SJSA1 (cell line): ENCODE measurements at regions not wholly inside any gene's neighbourhood (a gene's known extent, or its start where the extent isn't known, plus 50 kb on each side); places are given as distances from the start of the nearest gene placed in this dataset.
"Not testable (repeated sequence)": the region's sequence is repeated elsewhere in the genome, so short reads cannot be mapped to it uniquely, and the experiment has no call there.

Experiments used
- DNase-seq, 2 experiments: peaks; one replicate each; pipeline ENCODE4 v3.0.0-alpha.2; 2015 to 2020; ENCODE audit warnings: low spot score in 2 of 2, low read depth in 1 of 2
- H3K27ac ChIP-seq: fragments of 250-450 bp; sonication (Bioruptor Pico); 2 replicates; pipeline ENCODE4 v1.5.1; 2020; ENCODE audit warnings: mild to moderate bottlenecking, moderate library complexity
- H3K27me3 ChIP-seq: fragments of 250-450 bp; sonication (Bioruptor Pico); replicated peaks from 2 replicates; pipeline ENCODE4 v1.5.1; 2020; ENCODE audit warnings: mild to moderate bottlenecking, moderate library complexity
- H3K36me3 ChIP-seq: fragments of 250-450 bp; sonication (Bioruptor Pico); 2 replicates; pipeline ENCODE4 v1.5.1; 2020; ENCODE audit warnings: mild to moderate bottlenecking
- H3K4me1 ChIP-seq: fragments of 250-450 bp; sonication (Bioruptor Pico); replicated peaks from 2 replicates; pipeline ENCODE4 v1.6.1; 2021; ENCODE audit warnings: mild to moderate bottlenecking
- H3K4me3 ChIP-seq: fragments of 250-450 bp; sonication (Bioruptor Pico); 2 replicates; pipeline ENCODE4 v1.5.1; 2020; ENCODE audit warnings: mild to moderate bottlenecking
- H3K9me3 ChIP-seq: fragments of 250-450 bp; sonication (Bioruptor Pico); replicated peaks from 2 replicates; pipeline ENCODE4 v1.5.1; 2020; ENCODE audit warnings: mild to moderate bottlenecking

DNA sequence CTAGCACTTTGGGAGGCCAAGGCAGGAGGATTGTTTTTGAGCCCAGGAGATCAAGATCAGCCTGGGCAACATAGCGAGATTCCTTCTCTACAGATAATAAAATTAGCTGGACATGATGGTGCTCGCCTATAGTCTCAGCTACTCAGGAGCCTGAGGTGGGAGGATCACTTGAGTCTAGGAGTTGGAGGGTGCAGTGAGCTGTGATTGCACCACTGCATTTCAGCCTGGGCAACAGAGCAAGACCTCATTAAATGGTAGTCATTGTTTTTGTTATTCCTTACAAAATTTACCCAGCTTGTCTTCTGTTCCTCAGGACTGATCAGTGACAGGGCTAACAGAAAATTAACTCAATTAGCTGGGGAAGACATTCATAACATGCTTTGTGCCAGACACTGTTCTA, 104.5 kb downstream of the NDFIP1 start:
- DNase-seq, result no peak
- Histone ChIP-seq H3K4me1 (peaks cover 31% of the 10 kb centered on the region), H3K36me3 (no peaks in the 10 kb centered on the region), H3K4me3 (no peak overlapping the region), H3K27ac (no peak overlapping the region), H3K9me3 (no peaks in the 10 kb centered on the region), H3K27me3 (no peaks in the 10 kb centered on the region)

DNA sequence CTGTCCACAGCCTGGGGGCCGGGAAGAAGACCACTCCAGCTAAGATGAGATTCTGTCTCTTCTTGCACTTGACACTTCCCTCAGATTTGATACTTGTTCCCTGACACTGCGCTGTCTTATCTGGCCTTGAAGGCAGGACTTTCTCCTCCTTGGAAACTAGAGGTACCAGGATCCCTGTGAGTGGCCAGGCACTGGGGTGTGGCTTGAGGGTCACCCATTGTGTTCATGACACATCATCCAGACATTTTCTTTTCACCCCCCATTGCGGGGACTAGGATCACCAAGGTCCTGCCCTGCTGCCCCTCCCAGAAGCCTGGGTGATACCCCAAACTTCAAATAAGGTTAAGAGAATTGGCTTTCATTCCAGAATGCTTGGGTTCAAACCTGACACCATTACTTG, 103.3 kb downstream of the NDFIP1 start:
- H3K4me1 ChIP-seq, result peaks cover 26% of the 10 kb centered on the region
- H3K9me3 ChIP-seq, result no peaks in the 10 kb centered on the region
- no peaks in the 10 kb centered on the region for H3K27me3 ChIP-seq
- DNase-seq, result no peak
- H3K36me3 ChIP-seq, result no peaks in the 10 kb centered on the region
- H3K4me3 ChIP-seq, result no peak overlapping the region
- no peak overlapping the region for H3K27ac ChIP-seq

DNA sequence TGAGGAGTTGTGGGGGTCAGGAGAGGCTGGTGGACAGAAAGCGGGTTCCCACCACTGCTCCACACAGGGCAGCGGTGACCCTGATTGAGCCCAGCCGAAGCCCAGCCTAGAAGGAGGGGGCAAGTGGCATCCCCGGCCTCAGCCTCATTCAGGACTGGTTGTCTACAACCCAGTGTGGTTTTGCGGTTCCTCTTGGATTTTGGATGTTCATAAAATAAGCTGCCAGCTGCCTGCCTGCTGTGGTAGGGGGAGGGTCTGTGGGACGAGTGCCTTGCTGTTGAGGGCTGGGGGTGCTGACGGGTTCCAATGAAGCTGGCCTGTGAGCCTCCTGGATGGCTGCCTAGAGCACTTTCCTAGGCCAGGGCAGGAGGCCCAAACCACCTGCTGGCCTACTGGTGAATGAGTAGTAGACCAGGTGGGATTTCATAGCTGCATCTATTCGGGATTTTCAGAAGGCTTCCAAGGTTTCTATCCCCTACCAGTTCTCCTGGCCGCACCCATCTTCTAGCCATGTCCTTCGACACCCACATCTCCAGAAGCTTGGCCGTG, 102.4 kb downstream of the NDFIP1 start:
- DNase-seq, result no peak
- Histone ChIP-seq H3K4me3 (no peak overlapping the region), H3K27ac (no peak overlapping the region), H3K36me3 (no peaks in the 10 kb centered on the region), H3K4me1 (peaks cover 17% of the 10 kb centered on the region), H3K9me3 (no peaks in the 10 kb centered on the region), H3K27me3 (no peaks in the 10 kb centered on the region)

DNA sequence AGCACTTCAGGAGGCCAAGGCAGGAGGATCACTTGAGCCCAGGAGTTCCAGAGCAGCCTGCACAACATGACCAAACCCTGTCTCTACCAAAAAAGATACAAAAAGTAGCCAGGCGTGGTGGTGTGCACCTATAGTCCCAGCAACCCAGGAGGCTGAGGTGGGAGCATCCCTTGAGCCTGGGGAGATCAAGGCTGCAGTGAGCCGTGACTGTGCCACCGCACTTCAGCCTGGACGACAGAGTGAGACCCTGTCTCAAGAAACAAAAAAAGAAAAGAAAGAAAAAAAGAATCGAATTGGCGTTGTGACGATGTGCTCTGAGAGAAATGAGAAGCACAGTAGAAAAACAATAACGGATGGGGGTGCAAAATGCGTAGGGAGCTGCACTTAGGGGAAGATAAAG, 101.4 kb downstream of the NDFIP1 start:
- Histone ChIP-seq H3K9me3 (no peaks in the 10 kb centered on the region), H3K4me3 (no peak overlapping the region), H3K27ac (no peak overlapping the region), H3K36me3 (no peaks in the 10 kb centered on the region), H3K4me1 (peaks cover 10% of the 10 kb centered on the region), H3K27me3 (no peaks in the 10 kb centered on the region)
- DNase-seq, result no peak

DNA sequence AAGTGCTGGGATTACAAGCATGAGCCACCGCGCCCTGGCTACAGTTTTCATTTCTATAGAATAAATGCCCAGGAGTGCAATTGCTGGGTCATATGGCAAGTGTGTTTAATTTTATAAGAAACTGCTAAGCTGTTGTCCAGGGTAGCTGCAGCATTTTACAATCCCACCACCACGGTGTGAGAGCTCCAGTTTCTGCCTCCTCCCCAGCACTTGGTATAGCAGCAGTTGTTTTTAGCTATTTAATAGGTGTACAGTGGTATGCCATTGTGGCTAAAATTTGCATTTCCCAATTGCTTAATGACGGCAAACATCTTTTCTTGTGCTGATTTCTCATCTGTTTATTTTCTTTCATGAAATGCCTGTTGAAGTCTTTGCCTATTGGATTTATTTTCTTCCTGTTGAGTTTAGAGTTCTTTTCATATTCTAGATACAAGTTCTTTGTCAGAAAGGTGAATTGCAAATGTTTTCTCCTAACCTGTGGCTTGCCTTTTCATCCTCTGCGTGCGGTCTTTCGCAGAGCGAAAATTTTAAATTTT, 100.3 kb downstream of the NDFIP1 start:
- Histone ChIP-seq H3K36me3 (no peaks in the 10 kb centered on the region), H3K4me3 (no peak overlapping the region), H3K27me3 (no peaks in the 10 kb centered on the region), H3K9me3 (no peaks in the 10 kb centered on the region), H3K27ac (no peak overlapping the region), H3K4me1 (peaks cover 10% of the 10 kb centered on the region)
- DNase-seq, result no peak

DNA sequence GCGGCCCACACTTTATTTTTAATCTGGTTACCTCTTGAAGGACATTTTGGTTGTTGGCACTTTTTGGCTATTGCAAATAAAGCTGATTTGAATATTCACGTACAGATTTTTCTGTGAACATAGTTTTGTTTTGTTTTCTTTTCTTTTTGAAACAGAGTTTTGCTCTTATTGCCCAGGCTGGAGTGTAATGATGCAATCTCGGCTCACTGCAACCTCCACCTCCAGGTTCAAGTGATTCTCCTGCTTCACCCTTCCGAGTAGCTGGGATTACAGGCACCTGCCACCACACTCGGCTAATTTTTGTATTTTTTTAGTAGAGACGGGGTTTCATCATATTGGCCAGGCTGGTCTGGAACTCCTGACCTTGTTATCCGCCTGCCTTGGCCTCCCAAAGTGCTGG, 99.7 kb downstream of the NDFIP1 start:
- not testable (repeated sequence) for H3K27ac ChIP-seq, DNase-seq, H3K9me3 ChIP-seq

DNA sequence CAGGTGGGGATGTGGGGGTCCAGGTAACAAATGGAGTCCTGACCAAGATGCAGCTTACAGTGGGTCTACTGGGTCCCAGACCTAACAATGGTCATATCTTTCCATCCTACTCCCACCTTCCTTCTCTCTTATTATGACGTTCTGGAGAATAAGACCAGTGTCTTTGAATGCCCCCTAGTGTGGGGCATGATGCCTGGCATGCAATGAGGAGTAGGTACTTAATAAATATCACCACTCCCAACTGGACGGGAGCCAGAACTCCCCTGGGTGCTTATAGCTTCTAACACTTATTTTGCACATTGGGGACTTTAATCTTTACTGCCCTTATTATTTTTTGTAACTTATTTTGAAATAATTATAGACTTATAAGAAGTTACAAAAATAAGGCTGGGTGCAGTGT, 98.2 kb downstream of the NDFIP1 start:
- Histone ChIP-seq H3K4me1 (peaks cover 17% of the 10 kb centered on the region), H3K36me3 (no peaks in the 10 kb centered on the region), H3K27ac (no peak overlapping the region), H3K9me3 (no peaks in the 10 kb centered on the region), H3K27me3 (no peaks in the 10 kb centered on the region), H3K4me3 (no peak overlapping the region)
- DNase-seq, result no peak

More for the DNA sequence above, 99.7 kb downstream of the NDFIP1 start:
- not testable (repeated sequence) for H3K27me3 ChIP-seq, H3K4me1 ChIP-seq, H3K36me3 ChIP-seq, H3K4me3 ChIP-seq

DNA sequence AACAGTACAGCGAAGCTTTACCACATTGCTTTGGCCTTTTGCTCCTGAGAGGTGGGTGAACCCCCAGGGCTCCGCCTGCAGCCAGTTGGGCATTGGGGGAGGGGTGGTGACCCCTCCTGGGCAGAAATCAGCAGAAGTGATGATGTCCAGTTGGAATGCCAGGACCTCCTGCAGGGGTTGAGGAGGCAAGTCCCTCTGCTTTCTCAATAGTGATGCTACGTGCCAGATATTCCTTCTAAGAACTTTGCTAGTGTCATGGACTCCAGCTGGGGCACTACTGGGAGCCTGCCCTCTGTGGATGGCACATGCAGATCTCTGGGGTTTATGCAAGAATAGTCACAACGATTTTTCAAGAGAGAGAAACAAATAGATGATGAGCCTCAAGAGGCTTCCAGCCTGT, 95.6 kb downstream of the NDFIP1 start:
- no peak overlapping the region for H3K4me3 ChIP-seq
- H3K27ac ChIP-seq, result no peak overlapping the region
- H3K4me1 ChIP-seq, result peaks cover 24% of the 10 kb centered on the region
- no peak for DNase-seq
- no peaks in the 10 kb centered on the region for H3K27me3 ChIP-seq
- no peaks in the 10 kb centered on the region for H3K9me3 ChIP-seq
- no peaks in the 10 kb centered on the region for H3K36me3 ChIP-seq
